ENCODE measurements at regions not wholly inside any gene's neighbourhood (a gene's known extent, or its start where the extent isn't known, plus 50 kb on each side); places are given as distances from the start of the nearest gene placed in this dataset.
"Not testable (repeated sequence)": the region's sequence is repeated elsewhere in the genome, so short reads cannot be mapped to it uniquely, and the experiment has no call there.

GRCh38 chr11:81970886-81971285, 762.8 kb downstream of the FAM181B start:
- DNase-seq (ENCODE audit: low read depth) = no peak
- Histone ChIP-seq H3K27me3 (ENCODE audit: control insufficient read depth, insufficient read depth, low read length) (no peaks in the 10 kb centered on the region), H3K4me3 (ENCODE audit: low read depth, low read length) (no peak overlapping the region), H3K36me3 (ENCODE audit: control insufficient read depth, insufficient read depth, low read length) (no peaks in the 10 kb centered on the region)
- TF ChIP-seq CTCF (IDR thresholded peaks at IDR 0.05; ENCODE audit: insufficient read depth, low read length, poor library complexity, severe bottlenecking) = no peak

GRCh38 chr11:81967242-81967641, 766.4 kb downstream of the FAM181B start:
- Histone ChIP-seq H3K4me3 (ENCODE audit: low read depth, low read length) (no peak overlapping the region), H3K27me3 (ENCODE audit: control insufficient read depth, insufficient read depth, low read length) (no peaks in the 10 kb centered on the region), H3K36me3 (ENCODE audit: control insufficient read depth, insufficient read depth, low read length) (no peaks in the 10 kb centered on the region)
- TF ChIP-seq CTCF (IDR thresholded peaks at IDR 0.05; ENCODE audit: insufficient read depth, low read length, poor library complexity, severe bottlenecking) = no peak
- DNase-seq (ENCODE audit: low read depth) = no peak

GRCh38 chr11:81966340-81966739, 767.3 kb downstream of the FAM181B start:
- Histone ChIP-seq H3K27me3 (ENCODE audit: control insufficient read depth, insufficient read depth, low read length) (no peaks in the 10 kb centered on the region), H3K4me3 (ENCODE audit: low read depth, low read length) (no peak overlapping the region), H3K36me3 (ENCODE audit: control insufficient read depth, insufficient read depth, low read length) (no peaks in the 10 kb centered on the region)
- no peak for DNase-seq (ENCODE audit: low read depth)
- no peak for TF ChIP-seq CTCF (IDR thresholded peaks at IDR 0.05; ENCODE audit: insufficient read depth, low read length, poor library complexity, severe bottlenecking)

GRCh38 chr11:81963018-81963417, 770.6 kb downstream of the FAM181B start:
- Histone ChIP-seq H3K4me3 (ENCODE audit: low read depth, low read length) (no peak overlapping the region), H3K36me3 (ENCODE audit: control insufficient read depth, insufficient read depth, low read length) (no peaks in the 10 kb centered on the region), H3K27me3 (ENCODE audit: control insufficient read depth, insufficient read depth, low read length) (no peaks in the 10 kb centered on the region)
- DNase-seq (ENCODE audit: low read depth) = no peak
- TF ChIP-seq CTCF (IDR thresholded peaks at IDR 0.05; ENCODE audit: insufficient read depth, low read length, poor library complexity, severe bottlenecking) = peak; percentile 19

- TF ChIP-seq CTCF (IDR thresholded peaks at IDR 0.05; ENCODE audit: insufficient read depth, low read length, poor library complexity, severe bottlenecking) = no peak
- no peak for DNase-seq (ENCODE audit: low read depth)
- H3K36me3 ChIP-seq (ENCODE audit: control insufficient read depth, insufficient read depth, low read length) = no peaks in the 10 kb centered on the region
- H3K27me3 ChIP-seq (ENCODE audit: control insufficient read depth, insufficient read depth, low read length) = no peaks in the 10 kb centered on the region
- H3K4me3 ChIP-seq (ENCODE audit: low read depth, low read length) = no peak overlapping the region
Observed at GRCh38 chr11:81960443-81960842, 773.2 kb downstream of the FAM181B start.

- no peak for DNase-seq (ENCODE audit: low read depth)
- no peak overlapping the region for H3K4me3 ChIP-seq (ENCODE audit: low read depth, low read length)
- H3K36me3 ChIP-seq (ENCODE audit: control insufficient read depth, insufficient read depth, low read length) = no peaks in the 10 kb centered on the region
- TF ChIP-seq CTCF (IDR thresholded peaks at IDR 0.05; ENCODE audit: insufficient read depth, low read length, poor library complexity, severe bottlenecking) = no peak
- H3K27me3 ChIP-seq (ENCODE audit: control insufficient read depth, insufficient read depth, low read length) = no peaks in the 10 kb centered on the region
Observed at GRCh38 chr11:81959341-81959740, 774.3 kb downstream of the FAM181B start.

- not testable (repeated sequence) for DNase-seq (ENCODE audit: low read depth); H3K4me3 ChIP-seq (ENCODE audit: low read depth, low read length); H3K36me3 ChIP-seq (ENCODE audit: control insufficient read depth, insufficient read depth, low read length); H3K27me3 ChIP-seq (ENCODE audit: control insufficient read depth, insufficient read depth, low read length)
Observed at GRCh38 chr11:81954301-81954700, 779.4 kb downstream of the FAM181B start.
